ENCODE measurements at regions not wholly inside any gene's neighbourhood (a gene's known extent, or its start where the extent isn't known, plus 50 kb on each side); places are given as distances from the start of the nearest gene placed in this dataset.

DNA sequence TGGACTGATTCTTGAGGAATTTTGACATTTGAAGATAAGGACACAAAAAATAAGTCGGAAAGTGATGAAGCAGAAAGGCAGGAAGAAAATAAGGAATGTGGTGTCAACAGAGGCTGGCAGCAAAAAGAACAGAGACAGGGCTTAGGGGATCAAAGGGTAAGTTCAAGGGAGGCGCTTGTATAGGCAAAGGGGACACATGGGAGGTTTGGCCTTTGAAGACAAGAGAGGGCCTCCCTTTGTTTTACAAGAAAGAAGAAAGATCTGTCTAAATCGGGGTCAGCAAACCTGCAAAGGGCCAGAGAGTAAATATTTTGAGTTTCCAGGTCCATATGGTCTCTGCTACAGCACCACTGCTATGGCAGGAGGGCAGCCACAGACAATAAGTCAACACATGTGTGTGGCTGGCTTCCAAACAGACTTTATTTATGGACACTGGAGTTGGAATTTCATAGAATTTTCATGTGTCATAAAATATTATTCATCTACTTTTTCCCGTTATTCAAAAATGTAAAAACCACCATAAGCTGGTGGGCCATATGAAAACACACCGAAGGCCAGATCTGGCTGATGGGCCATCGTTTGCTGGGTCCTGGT, 112.0 kb upstream of the FBXL7 start:
- no peak for DNase-seq
- Histone ChIP-seq H3K27me3 (ENCODE audit: control insufficient read depth in 1 of 2, insufficient read depth in 2 of 2, low read length in 1 of 2) (no peaks in the 10 kb centered on the region), H3K36me3 (ENCODE audit: control insufficient read depth in 1 of 2, insufficient read depth in 2 of 2, low read length in 1 of 2) (no peaks in the 10 kb centered on the region), H3K4me3 (ENCODE audit: low read length in 2 of 2) (no peak overlapping the region), H3K27ac (ENCODE audit: low read depth in 1 of 2, low read length in 2 of 2) (no peak overlapping the region), H3K4me1 (ENCODE audit: control insufficient read depth in 1 of 2, insufficient read depth in 2 of 2, low read length in 2 of 2) (no peaks in the 10 kb centered on the region), H3K9me3 (ENCODE audit: control insufficient read depth, low read length) (no peaks in the 10 kb centered on the region)
- ATAC-seq (ENCODE audit: low FRiP score): no peak
- intact Hi-C loops (cut with DNase I): loop anchor here in 1 of 2 donors (10.0 kb wide), 1 partner anchor 437 kb away; no protein-coding TSS in a partner anchor
- 52 to 58% methylated on average over 6 of the region's 6 CpGs for WGBS, 2 donors

- H3K4me1 ChIP-seq (ENCODE audit: control insufficient read depth in 1 of 2, insufficient read depth in 2 of 2, low read length in 2 of 2): no peaks in the 10 kb centered on the region
- no peaks in the 10 kb centered on the region for H3K9me3 ChIP-seq (ENCODE audit: control insufficient read depth, low read length)
- DNase-seq (peak in 1 of 2 donors; percentile 56), ATAC-seq (ENCODE audit: low FRiP score) (no peak)
- H3K27ac ChIP-seq (ENCODE audit: low read depth in 1 of 2, low read length in 2 of 2): no peak overlapping the region
- H3K4me3 ChIP-seq (ENCODE audit: low read length in 2 of 2): no peak overlapping the region
- H3K27me3 ChIP-seq (ENCODE audit: control insufficient read depth in 1 of 2, insufficient read depth in 2 of 2, low read length in 1 of 2): no peaks in the 10 kb centered on the region
- H3K36me3 ChIP-seq (ENCODE audit: control insufficient read depth in 1 of 2, insufficient read depth in 2 of 2, low read length in 1 of 2): no peaks in the 10 kb centered on the region
- intact Hi-C loops (cut with DNase I): loop anchor here in 1 of 2 donors (10.0 kb wide), 1 partner anchor 439 kb away; no protein-coding TSS in a partner anchor
- WGBS, 2 donors: 97 to 100% methylated on average over 3 of the region's 3 CpGs
These were observed 113.9 kb upstream of the FBXL7 start for GRCh38 chr5:15386122-15386521.

DNA sequence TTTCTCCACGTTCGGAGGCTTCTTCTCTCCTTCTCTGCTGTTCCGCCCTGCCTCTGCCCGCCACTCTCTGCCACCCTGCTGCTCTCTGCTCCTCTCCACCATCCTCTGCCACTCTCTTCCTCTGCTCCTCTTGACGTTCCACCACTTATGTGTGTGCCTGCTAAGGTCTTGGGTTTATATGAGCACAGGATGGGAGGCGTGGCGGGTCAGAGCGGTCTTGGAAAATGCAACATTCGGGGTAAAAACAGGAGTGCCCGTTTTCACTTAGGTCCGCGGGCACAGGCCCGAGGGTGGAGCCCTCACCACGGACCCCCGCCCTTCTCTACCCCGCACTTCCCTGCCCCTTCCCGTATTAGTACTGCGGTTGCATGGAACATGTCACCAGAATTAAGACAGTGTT, 114.4 kb upstream of the FBXL7 start:
- no peaks in the 10 kb centered on the region for H3K36me3 ChIP-seq (ENCODE audit: control insufficient read depth in 1 of 2, insufficient read depth in 2 of 2, low read length in 1 of 2)
- intact Hi-C loops (cut with DNase I): loop anchor here in 1 of 2 donors (10.0 kb wide), 1 partner anchor 439 kb away; no protein-coding TSS in a partner anchor
- no peaks in the 10 kb centered on the region for H3K4me1 ChIP-seq (ENCODE audit: control insufficient read depth in 1 of 2, insufficient read depth in 2 of 2, low read length in 2 of 2)
- WGBS, 2 donors: 92 to 96% methylated on average over 15 to 18 of the region's 18 CpGs
- no peak overlapping the region for H3K27ac ChIP-seq (ENCODE audit: low read depth in 1 of 2, low read length in 2 of 2)
- peak in 1 of 2 donors; percentile 46 for DNase-seq
- no peaks in the 10 kb centered on the region for H3K27me3 ChIP-seq (ENCODE audit: control insufficient read depth in 1 of 2, insufficient read depth in 2 of 2, low read length in 1 of 2)
- no peak for ATAC-seq (ENCODE audit: low FRiP score)
- H3K4me3 ChIP-seq (ENCODE audit: low read length in 2 of 2): no peak overlapping the region
- no peaks in the 10 kb centered on the region for H3K9me3 ChIP-seq (ENCODE audit: control insufficient read depth, low read length)

GRCh38 chr5:15385037-15385436, 114.9 kb upstream of the FBXL7 start:
- DNase-seq: peak in 1 of 2 donors; percentile 56
- Histone ChIP-seq H3K36me3 (ENCODE audit: control insufficient read depth in 1 of 2, insufficient read depth in 2 of 2, low read length in 1 of 2) (no peaks in the 10 kb centered on the region), H3K4me1 (ENCODE audit: control insufficient read depth in 1 of 2, insufficient read depth in 2 of 2, low read length in 2 of 2) (no peaks in the 10 kb centered on the region), H3K4me3 (ENCODE audit: low read length in 2 of 2) (no peak overlapping the region), H3K9me3 (ENCODE audit: control insufficient read depth, low read length) (no peaks in the 10 kb centered on the region), H3K27me3 (ENCODE audit: control insufficient read depth in 1 of 2, insufficient read depth in 2 of 2, low read length in 1 of 2) (no peaks in the 10 kb centered on the region), H3K27ac (ENCODE audit: low read depth in 1 of 2, low read length in 2 of 2) (no peak overlapping the region)
- intact Hi-C loops (cut with DNase I): loop anchor here in 1 of 2 donors (10.0 kb wide), 1 partner anchor 440 kb away; no protein-coding TSS in a partner anchor
- no peak for ATAC-seq (ENCODE audit: low FRiP score)
- 79 to 93% methylated on average over 12 of the region's 12 CpGs for WGBS, 2 donors

GRCh38 chr5:15384581-15384980, 115.4 kb upstream of the FBXL7 start:
- intact Hi-C loops (cut with DNase I): loop anchor here in 1 of 2 donors (10.0 kb wide), 1 partner anchor 440 kb away; no protein-coding TSS in a partner anchor
- DNase-seq: peak in 1 of 2 donors; percentile 45
- WGBS, 2 donors: 90 to 93% methylated on average over 16 of the region's 16 CpGs
- H3K4me1 ChIP-seq (ENCODE audit: control insufficient read depth in 1 of 2, insufficient read depth in 2 of 2, low read length in 2 of 2): no peaks in the 10 kb centered on the region
- H3K9me3 ChIP-seq (ENCODE audit: control insufficient read depth, low read length): no peaks in the 10 kb centered on the region
- H3K27ac ChIP-seq (ENCODE audit: low read depth in 1 of 2, low read length in 2 of 2): no peak overlapping the region
- H3K4me3 ChIP-seq (ENCODE audit: low read length in 2 of 2): no peak overlapping the region
- H3K36me3 ChIP-seq (ENCODE audit: control insufficient read depth in 1 of 2, insufficient read depth in 2 of 2, low read length in 1 of 2): no peaks in the 10 kb centered on the region
- no peaks in the 10 kb centered on the region for H3K27me3 ChIP-seq (ENCODE audit: control insufficient read depth in 1 of 2, insufficient read depth in 2 of 2, low read length in 1 of 2)
- no peak for ATAC-seq (ENCODE audit: low FRiP score)

DNA sequence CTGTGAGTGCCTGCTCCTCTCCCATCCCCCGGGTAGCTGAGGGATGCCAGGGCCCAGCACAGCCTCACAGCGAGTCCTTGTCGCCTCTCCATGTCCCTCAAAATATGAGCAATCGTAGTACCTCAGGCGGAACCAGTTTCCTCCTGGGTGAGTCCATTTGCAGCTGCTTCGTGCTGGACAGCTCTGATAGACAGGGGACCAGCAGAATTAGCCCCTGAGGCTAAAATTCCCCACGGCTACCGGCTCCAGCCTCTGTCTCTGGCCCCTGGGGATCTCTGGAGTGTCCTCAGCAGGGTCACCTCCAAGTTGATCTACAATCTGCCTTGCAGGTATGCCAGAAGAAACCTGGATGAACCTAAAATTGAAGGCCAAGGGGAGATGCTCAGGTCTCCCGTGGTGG, 115.8 kb upstream of the FBXL7 start:
- Histone ChIP-seq H3K36me3 (ENCODE audit: control insufficient read depth in 1 of 2, insufficient read depth in 2 of 2, low read length in 1 of 2) (no peaks in the 10 kb centered on the region), H3K4me3 (ENCODE audit: low read length in 2 of 2) (no peak overlapping the region), H3K9me3 (ENCODE audit: control insufficient read depth, low read length) (no peaks in the 10 kb centered on the region), H3K27me3 (ENCODE audit: control insufficient read depth in 1 of 2, insufficient read depth in 2 of 2, low read length in 1 of 2) (no peaks in the 10 kb centered on the region), H3K4me1 (ENCODE audit: control insufficient read depth in 1 of 2, insufficient read depth in 2 of 2, low read length in 2 of 2) (no peaks in the 10 kb centered on the region), H3K27ac (ENCODE audit: low read depth in 1 of 2, low read length in 2 of 2) (no peak overlapping the region)
- intact Hi-C loops (cut with DNase I): loop anchor here in 1 of 2 donors (10.0 kb wide), 1 partner anchor 441 kb away; no protein-coding TSS in a partner anchor
- ATAC-seq (ENCODE audit: low FRiP score) (no peak), DNase-seq (no peak)
- 84 to 87% methylated on average over 9 of the region's 9 CpGs for WGBS, 2 donors

DNA sequence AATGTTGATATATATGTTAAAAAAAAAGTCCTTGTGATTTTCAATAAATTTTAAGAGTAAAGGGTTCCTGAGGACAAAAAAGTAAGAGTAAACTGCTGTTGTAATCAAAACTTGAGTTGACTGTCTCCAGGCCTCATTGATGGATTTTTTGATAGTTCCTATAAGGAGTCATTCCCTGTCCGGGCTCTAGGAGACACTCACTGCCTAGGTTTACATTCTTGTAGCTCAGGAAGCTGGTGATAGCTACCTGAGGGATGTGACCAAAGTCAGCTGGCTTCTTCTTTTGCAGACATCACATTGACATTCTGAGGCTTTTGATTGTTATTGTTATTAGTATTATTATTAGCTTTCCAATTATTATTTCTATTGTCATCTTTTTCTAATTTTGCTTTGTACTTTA, 116.5 kb upstream of the FBXL7 start:
- H3K4me1 ChIP-seq (ENCODE audit: control insufficient read depth in 1 of 2, insufficient read depth in 2 of 2, low read length in 2 of 2): no peaks in the 10 kb centered on the region
- intact Hi-C loops (cut with DNase I): loop anchor here in 1 of 2 donors (10.0 kb wide), 1 partner anchor 441 kb away; no protein-coding TSS in a partner anchor
- ATAC-seq (ENCODE audit: low FRiP score) (no peak), DNase-seq (no peak)
- H3K27me3 ChIP-seq (ENCODE audit: control insufficient read depth in 1 of 2, insufficient read depth in 2 of 2, low read length in 1 of 2): no peaks in the 10 kb centered on the region
- H3K27ac ChIP-seq (ENCODE audit: low read depth in 1 of 2, low read length in 2 of 2): no peak overlapping the region
- H3K36me3 ChIP-seq (ENCODE audit: control insufficient read depth in 1 of 2, insufficient read depth in 2 of 2, low read length in 1 of 2): no peaks in the 10 kb centered on the region
- H3K9me3 ChIP-seq (ENCODE audit: control insufficient read depth, low read length): no peaks in the 10 kb centered on the region
- 77 to 80% methylated on average over 1 of the region's 1 CpG for WGBS, 2 donors
- H3K4me3 ChIP-seq (ENCODE audit: low read length in 2 of 2): no peak overlapping the region

DNA sequence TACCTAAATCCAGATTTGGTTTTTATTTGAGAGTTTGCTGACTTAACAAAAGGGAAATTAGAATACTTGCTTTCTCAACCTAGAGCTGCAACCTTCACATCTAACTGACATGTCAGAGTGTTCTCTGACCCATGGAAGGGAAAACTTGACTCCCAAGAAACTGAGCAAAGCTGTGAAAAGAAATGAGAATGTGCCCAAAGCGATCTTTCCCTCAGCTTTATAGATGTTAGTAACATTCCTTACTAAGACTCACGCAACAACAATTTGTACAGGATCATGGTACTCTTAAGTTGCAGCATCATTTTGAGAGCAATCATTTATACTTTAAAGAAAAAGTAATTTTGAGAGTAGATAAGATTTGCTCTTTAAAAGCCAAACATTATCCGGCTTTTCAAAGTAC, 117.0 kb upstream of the FBXL7 start:
- WGBS, 2 donors: 84 to 92% methylated on average over 3 of the region's 3 CpGs
- no peaks in the 10 kb centered on the region for H3K27me3 ChIP-seq (ENCODE audit: control insufficient read depth in 1 of 2, insufficient read depth in 2 of 2, low read length in 1 of 2)
- no peaks in the 10 kb centered on the region for H3K36me3 ChIP-seq (ENCODE audit: control insufficient read depth in 1 of 2, insufficient read depth in 2 of 2, low read length in 1 of 2)
- DNase-seq (no peak), ATAC-seq (ENCODE audit: low FRiP score) (no peak)
- intact Hi-C loops (cut with DNase I): loop anchor here in 1 of 2 donors (10.0 kb wide), 1 partner anchor 442 kb away; no protein-coding TSS in a partner anchor
- no peak overlapping the region for H3K4me3 ChIP-seq (ENCODE audit: low read length in 2 of 2)
- no peaks in the 10 kb centered on the region for H3K9me3 ChIP-seq (ENCODE audit: control insufficient read depth, low read length)
- H3K4me1 ChIP-seq (ENCODE audit: control insufficient read depth in 1 of 2, insufficient read depth in 2 of 2, low read length in 2 of 2): no peaks in the 10 kb centered on the region
- no peak overlapping the region for H3K27ac ChIP-seq (ENCODE audit: low read depth in 1 of 2, low read length in 2 of 2)
